AG09319 (cell line): ENCODE measurements at regions not wholly inside any gene's neighbourhood (a gene's known extent, or its start where the extent isn't known, plus 50 kb on each side); places are given as distances from the start of the nearest gene placed in this dataset.

Experiments
- DNase-seq: peaks from one replicate; pipeline ENCODE4 v3.0.0-alpha.2; 2010; ENCODE audit warnings: low read depth; ENCODE audit errors: extremely low read depth
- CTCF ChIP-seq: IDR thresholded peaks from 2 replicates; pipeline ENCODE4 v1.5.1; 2011; ENCODE audit warnings: low read depth, mild to moderate bottlenecking, inconsistent platforms, low read length, moderate library complexity

- no peak for DNase-seq
- TF ChIP-seq CTCF: no peak
Measured at GRCh38 chr12:92334552-92334951, 188.9 kb upstream of the BTG1 start.

GRCh38 chr12:92332552-92332951 is 186.9 kb upstream of the BTG1 start:
- DNase-seq: no peak
- TF ChIP-seq CTCF: no peak

- DNase-seq: no peak
- TF ChIP-seq CTCF: no peak
Measured at GRCh38 chr12:92331383-92331782, 185.7 kb upstream of the BTG1 start.

GRCh38 chr12:92330654-92331053 is 185.0 kb upstream of the BTG1 start:
- no peak for DNase-seq
- no peak for TF ChIP-seq CTCF

GRCh38 chr12:92326877-92327276 is 181.2 kb upstream of the BTG1 start:
- DNase-seq: no peak
- TF ChIP-seq CTCF: no peak

- TF ChIP-seq CTCF: no peak
- DNase-seq: no peak
Measured at GRCh38 chr12:92324849-92325500, 179.3 kb upstream of the BTG1 start.

- no peak for TF ChIP-seq CTCF
- DNase-seq: no peak
Measured at GRCh38 chr12:92312463-92312964, 166.9 kb upstream of the BTG1 start.
